Erythroblast (primary cell): ENCODE measurements at regions not wholly inside any gene's neighbourhood (a gene's known extent, or its start where the extent isn't known, plus 50 kb on each side); places are given as distances from the start of the nearest gene placed in this dataset.

Experiments used
- GATA1 ChIP-seq: IDR thresholded peaks from 2 replicates; pipeline ENCODE4 v1.6.1; 2011; ENCODE audit warnings: low read depth, mild to moderate bottlenecking, control low read depth, low read length, moderate library complexity
- POLR2A ChIP-seq: IDR thresholded peaks from 2 replicates; pipeline ENCODE4 v1.6.1; 2011; ENCODE audit warnings: mild to moderate bottlenecking, low read length

DNA sequence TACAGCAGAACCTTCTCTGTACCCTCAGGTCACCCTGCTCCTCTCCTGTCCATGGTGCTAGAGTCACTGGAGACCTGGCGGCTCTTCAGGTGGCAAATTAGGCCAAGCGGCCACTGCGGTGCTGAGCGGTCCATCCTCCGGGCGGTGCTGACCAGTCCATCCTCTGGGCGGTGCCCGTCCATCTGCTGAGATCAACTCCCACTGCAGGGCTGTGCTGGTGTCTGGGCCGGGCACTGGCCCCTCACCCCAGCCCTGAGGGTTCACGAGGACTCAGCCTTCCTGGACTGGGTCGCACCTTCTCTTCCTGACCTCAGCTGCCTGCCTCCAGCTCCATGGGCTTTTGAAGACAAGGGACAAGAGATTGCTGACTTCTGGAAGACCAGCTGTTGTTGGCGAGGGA, 782.9 kb downstream of the BRD1 start:
- TF ChIP-seq POLR2A (no peak), GATA1 (no peak)
